ENCODE measurements at regions not wholly inside any gene's neighbourhood (a gene's known extent, or its start where the extent isn't known, plus 50 kb on each side); places are given as distances from the start of the nearest gene placed in this dataset.

DNA sequence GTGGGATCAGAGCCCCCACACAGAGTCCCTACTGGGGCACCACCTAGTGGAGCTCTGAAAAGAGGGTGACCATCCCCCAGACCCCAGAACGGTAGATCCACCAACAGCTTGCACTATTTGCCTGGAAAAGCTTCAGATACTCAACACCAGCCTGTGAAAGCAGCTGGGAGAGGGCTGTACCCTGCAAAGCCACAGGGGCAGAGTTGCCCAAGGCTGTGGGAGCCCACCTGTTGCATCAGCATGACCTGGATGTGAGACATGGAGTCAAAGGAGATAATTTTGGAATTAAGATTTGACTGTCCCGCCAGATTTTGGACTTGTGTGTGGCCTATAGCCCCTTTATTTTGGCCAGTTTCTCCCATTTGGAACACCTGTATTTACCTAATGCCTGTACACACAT is 260.4 kb downstream of the TBX18 start:
- TF ChIP-seq CTCF (conservative IDR thresholded peaks at IDR 0.05; ENCODE audit: low read length) (no peak), EZH2phosphoT487 (IDR thresholded peaks at IDR 0.05; ENCODE audit: borderline replicate concordance) (no peak)
